ENCODE measurements at regions not wholly inside any gene's neighbourhood (a gene's known extent, or its start where the extent isn't known, plus 50 kb on each side); places are given as distances from the start of the nearest gene placed in this dataset.

DNA sequence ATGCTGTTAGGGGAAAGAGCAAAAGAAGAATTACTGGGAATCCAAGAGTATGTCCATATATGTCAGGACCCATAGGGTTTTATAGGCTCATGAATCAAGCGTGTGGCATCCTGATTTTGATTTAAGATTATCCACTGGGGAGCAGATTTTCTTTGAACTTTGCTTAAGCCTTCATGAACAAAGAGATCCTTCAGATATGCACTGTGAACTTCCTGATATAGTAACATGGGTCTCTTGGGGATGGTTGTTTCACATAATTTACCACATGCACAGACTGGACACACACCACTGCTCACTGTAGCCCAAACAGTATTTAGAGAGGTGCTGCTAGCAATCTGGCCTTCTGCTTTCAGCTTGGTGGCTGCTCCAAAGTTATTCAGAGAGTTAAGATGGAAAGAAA lies 200.9 kb upstream of the ZPLD1 start:
- TF ChIP-seq, protein P1, sequence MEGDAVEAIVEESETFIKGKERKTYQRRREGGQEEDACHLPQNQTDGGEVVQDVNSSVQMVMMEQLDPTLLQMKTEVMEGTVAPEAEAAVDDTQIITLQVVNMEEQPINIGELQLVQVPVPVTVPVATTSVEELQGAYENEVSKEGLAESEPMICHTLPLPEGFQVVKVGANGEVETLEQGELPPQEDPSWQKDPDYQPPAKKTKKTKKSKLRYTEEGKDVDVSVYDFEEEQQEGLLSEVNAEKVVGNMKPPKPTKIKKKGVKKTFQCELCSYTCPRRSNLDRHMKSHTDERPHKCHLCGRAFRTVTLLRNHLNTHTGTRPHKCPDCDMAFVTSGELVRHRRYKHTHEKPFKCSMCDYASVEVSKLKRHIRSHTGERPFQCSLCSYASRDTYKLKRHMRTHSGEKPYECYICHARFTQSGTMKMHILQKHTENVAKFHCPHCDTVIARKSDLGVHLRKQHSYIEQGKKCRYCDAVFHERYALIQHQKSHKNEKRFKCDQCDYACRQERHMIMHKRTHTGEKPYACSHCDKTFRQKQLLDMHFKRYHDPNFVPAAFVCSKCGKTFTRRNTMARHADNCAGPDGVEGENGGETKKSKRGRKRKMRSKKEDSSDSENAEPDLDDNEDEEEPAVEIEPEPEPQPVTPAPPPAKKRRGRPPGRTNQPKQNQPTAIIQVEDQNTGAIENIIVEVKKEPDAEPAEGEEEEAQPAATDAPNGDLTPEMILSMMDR (conservative IDR thresholded peaks at IDR 0.05 in 1 of 2, IDR thresholded peaks at IDR 0.05 in 1 of 2; ENCODE audit: low read depth in 1 of 2, low read length in 2 of 2), result no peak
- TF ChIP-seq EZH2 (IDR thresholded peaks at IDR 0.05; ENCODE audit: low read length, missing control alignments), result no peak

All from fibroblast of lung (primary cell).